SK-N-SH treated with all-trans-retinoic acid at 6 μM for 48 hours (cell line): ENCODE measurements at regions not wholly inside any gene's neighbourhood (a gene's known extent, or its start where the extent isn't known, plus 50 kb on each side); places are given as distances from the start of the nearest gene placed in this dataset.

ENCODE experiments used
- ATAC-seq: fragments of 200-7000 bp; cut with Tn5 transposase; 3 replicates; pipeline ENCODE4 v1.9.1; 2020; ENCODE audit warnings: mild to moderate bottlenecking, moderate library complexity
- ARNTL ChIP-seq: fragments of 450-650 bp; formaldehyde crosslinking; IDR thresholded peaks from 2 replicates; pipeline ENCODE4 v1.5.0; 2020; ENCODE audit warnings: low read depth, mild to moderate bottlenecking, moderate library complexity, borderline replicate concordance
- BACH2 ChIP-seq: fragments of 250-450 bp; sonication (Bioruptor Pico); IDR thresholded peaks from 2 replicates; pipeline ENCODE4 v1.9.0; 2021; ENCODE audit warnings: mild to moderate bottlenecking, borderline replicate concordance
- CREB5 ChIP-seq: fragments of 250-450 bp; sonication (Bioruptor Pico); IDR thresholded peaks from 2 replicates; pipeline ENCODE4 v1.5.1; 2020; ENCODE audit warnings: low read depth, mild to moderate bottlenecking, moderate library complexity
- CSDC2 ChIP-seq: fragments of 250-450 bp; sonication (Bioruptor Pico); IDR thresholded peaks from 2 replicates; pipeline ENCODE4 v1.5.0; 2020; ENCODE audit warnings: mild to moderate bottlenecking, moderate library complexity
- CSRNP3 ChIP-seq: fragments of 250-450 bp; sonication (Bioruptor Pico); IDR thresholded peaks from 2 replicates; pipeline ENCODE4 v1.5.1; 2021; ENCODE audit warnings: mild to moderate bottlenecking, moderate library complexity
- ESRRG ChIP-seq: fragments of 250-450 bp; sonication (Bioruptor Pico); IDR thresholded peaks from 2 replicates; pipeline ENCODE4 v1.6.1; 2021; ENCODE audit warnings: mild to moderate bottlenecking
- GLIS3 ChIP-seq: fragments of 250-450 bp; sonication (Bioruptor Pico); IDR thresholded peaks from 2 replicates; pipeline ENCODE4 v1.5.0; 2020; ENCODE audit warnings: mild to moderate bottlenecking, moderate library complexity
- ISL1 ChIP-seq: fragments of 250-450 bp; sonication (Bioruptor Pico); IDR thresholded peaks from 2 replicates; pipeline ENCODE4 v2.1.2; 2022; ENCODE audit warnings: mild to moderate bottlenecking, moderate library complexity
- OSR1 ChIP-seq: fragments of 250-450 bp; sonication (Bioruptor Pico); IDR thresholded peaks from 2 replicates; pipeline ENCODE4 v1.8.0; 2022; ENCODE audit warnings: moderate library complexity, mild to moderate bottlenecking, inconsistent platforms
- PPARA ChIP-seq: fragments of 250-450 bp; sonication (Bioruptor Pico); IDR thresholded peaks from 2 replicates; pipeline ENCODE4 v1.5.0; 2020; ENCODE audit warnings: mild to moderate bottlenecking, borderline replicate concordance
- RARB ChIP-seq: fragments of 250-450 bp; sonication (Bioruptor Pico); IDR thresholded peaks from 2 replicates; pipeline ENCODE4 v1.8.0; 2021; ENCODE audit warnings: mild to moderate bottlenecking, moderate library complexity
- TCF4 ChIP-seq: fragments of 250-450 bp; sonication (Bioruptor Pico); IDR thresholded peaks from 2 replicates; pipeline ENCODE4 v1.8.0; 2021; ENCODE audit warnings: mild to moderate bottlenecking, moderate library complexity, borderline replicate concordance
- TOX ChIP-seq: fragments of 250-450 bp; sonication (Bioruptor Pico); IDR thresholded peaks from 2 replicates; pipeline ENCODE4 v1.8.0; 2021; ENCODE audit warnings: mild to moderate bottlenecking, moderate library complexity, borderline replicate concordance
- TSHZ2 ChIP-seq: fragments of 250-450 bp; sonication (Bioruptor Pico); IDR thresholded peaks from 2 replicates; pipeline ENCODE4 v1.5.0; 2020; ENCODE audit warnings: mild to moderate bottlenecking, moderate library complexity
- ZC3H10 ChIP-seq: fragments of 250-450 bp; sonication (Bioruptor Pico); IDR thresholded peaks from 2 replicates; pipeline ENCODE4 v1.5.1; 2021; ENCODE audit warnings: mild to moderate bottlenecking, moderate library complexity
- ZFP3 ChIP-seq: fragments of 250-450 bp; sonication (Bioruptor Pico); IDR thresholded peaks from 2 replicates; pipeline ENCODE4 v1.5.0; 2020; ENCODE audit warnings: mild to moderate bottlenecking, moderate library complexity
- ZFP30 ChIP-seq: fragments of 450-650 bp; formaldehyde crosslinking; IDR thresholded peaks from 2 replicates; pipeline ENCODE4 v1.5.0; 2022; ENCODE audit warnings: mild to moderate bottlenecking, moderate library complexity
- ZNF565 ChIP-seq: fragments of 450-650 bp; formaldehyde crosslinking; conservative IDR thresholded peaks from 2 replicates; pipeline ENCODE4 v1.5.0; 2020; ENCODE audit warnings: low read depth, mild to moderate bottlenecking, moderate library complexity
- ZNF8 ChIP-seq: fragments of 450-650 bp; formaldehyde crosslinking; IDR thresholded peaks from 2 replicates; pipeline ENCODE4 v1.5.0; 2020; ENCODE audit warnings: mild to moderate bottlenecking, moderate library complexity

- TF ChIP-seq OSR1, result no peak
- no peak for TF ChIP-seq CSDC2 (CRISPR knock-in tag)
- TF ChIP-seq TSHZ2 (CRISPR knock-in tag), result no peak
- TF ChIP-seq BACH2 (CRISPR knock-in tag), result no peak
- TF ChIP-seq TOX (CRISPR knock-in tag), result no peak
- TF ChIP-seq, all 23 proteins: peak for 0
- no peak for ATAC-seq
Observed at GRCh38 chr1:175888996-175889395, 145.6 kb upstream of the TNR start.

- no peak for TF ChIP-seq OSR1
- no peak for TF ChIP-seq CREB5 (CRISPR knock-in tag)
- no peak for TF ChIP-seq TCF4 (CRISPR knock-in tag)
- ATAC-seq, result peak; percentile 89
Observed at GRCh38 chr1:175887981-175888428, 144.6 kb upstream of the TNR start.

- ATAC-seq, result no peak
- TF ChIP-seq BACH2 (CRISPR knock-in tag) (no peak), ZFP3 (CRISPR knock-in tag) (no peak), ARNTL (CRISPR knock-in tag) (no peak), ZFP30 (CRISPR knock-in tag) (no peak), TOX (CRISPR knock-in tag) (no peak), TSHZ2 (CRISPR knock-in tag) (no peak), GLIS3 (CRISPR knock-in tag) (no peak), TCF4 (CRISPR knock-in tag) (no peak), ESRRG (no peak), ZC3H10 (CRISPR knock-in tag) (no peak), PPARA (no peak), ZNF565 (CRISPR knock-in tag) (no peak), ZNF8 (CRISPR knock-in tag) (no peak), CSRNP3 (no peak)
Observed at GRCh38 chr1:175887521-175887920, 144.1 kb upstream of the TNR start.

GRCh38 chr1:175885326-175885725 is 141.9 kb upstream of the TNR start:
- no peak; the same call in 2 of the 3 replicates for ATAC-seq
- TF ChIP-seq ZC3H10 (CRISPR knock-in tag) (no peak), ZNF8 (CRISPR knock-in tag) (no peak), ISL1 (CRISPR knock-in tag) (no peak), ZFP30 (CRISPR knock-in tag) (no peak), ARNTL (CRISPR knock-in tag) (no peak), ZNF565 (CRISPR knock-in tag) (no peak)

GRCh38 chr1:175884369-175884768 is 141.0 kb upstream of the TNR start:
- TF ChIP-seq TCF4 (CRISPR knock-in tag) (no peak), CSRNP3 (no peak), ESRRG (no peak), RARB (no peak), ISL1 (CRISPR knock-in tag) (no peak), OSR1 (no peak), TOX (CRISPR knock-in tag) (no peak)
- ATAC-seq, result no peak
